HEK293 (cell line): ENCODE measurements at regions not wholly inside any gene's neighbourhood (a gene's known extent, or its start where the extent isn't known, plus 50 kb on each side); places are given as distances from the start of the nearest gene placed in this dataset.
"Not testable (repeated sequence)": the region's sequence is repeated elsewhere in the genome, so short reads cannot be mapped to it uniquely, and the experiment has no call there.

Experiments
- CTCF ChIA-PET: fragments of 350-600 bp; formaldehyde crosslinking; extraction: SDS; loops from one replicate; lab custom pipeline; 2021; ENCODE audit warnings: antibody characterized with exemption; lab: Yijun Ruan, JAX
- POLR2A ChIA-PET: fragments of 300-600 bp; formaldehyde crosslinking; extraction: SDS; loops from one replicate; lab custom pipeline; 2020; ENCODE audit warnings: antibody characterized with exemption, inconsistent platforms; lab: Yijun Ruan, JAX
- H3K27ac ChIP-seq: fragments of 200-500 bp; sonication (Bioruptor generic); 2 replicates; pipeline ENCODE4 v1.5.1; 2014; ENCODE audit warnings: low read depth, low read length, control low read depth, inconsistent platforms; ENCODE audit errors: extremely low read depth
- H3K36me3 ChIP-seq, 2 experiments: fragments of 200-500 bp in 1 of 2; sonication (Bioruptor generic) in 1 of 2; 1 replicate in 1 of 2; 2 replicates in 1 of 2; pipeline ENCODE4 v1.5.1; 2014 to 2017; ENCODE audit warnings: inconsistent platforms in 2 of 2, low read length in 2 of 2; ENCODE audit not compliant: control insufficient read depth in 2 of 2, insufficient read depth in 1 of 2
- H3K4me1 ChIP-seq: fragments of 200-500 bp; sonication (Bioruptor generic); 2 replicates; pipeline ENCODE4 v1.5.1; 2014; ENCODE audit warnings: mild to moderate bottlenecking, low read length, inconsistent platforms; ENCODE audit not compliant: control insufficient read depth, insufficient read depth
- H3K4me3 ChIP-seq: 2 replicates; pipeline ENCODE4 v1.5.1; 2011; ENCODE audit warnings: low read depth, mild to moderate bottlenecking, control low read depth, low read length, moderate library complexity
- H3K9me3 ChIP-seq: fragments of 200-500 bp; sonication (Bioruptor generic); 2 replicates; pipeline ENCODE4 v1.5.1; 2014; ENCODE audit warnings: low read depth, low read length, inconsistent platforms; ENCODE audit not compliant: control insufficient read depth, insufficient read depth
- BCL11A ChIP-seq: fragments of 450-650 bp; formaldehyde crosslinking; IDR thresholded peaks from 2 replicates; pipeline ENCODE4 v1.5.1; 2016; ENCODE audit warnings: low read depth, missing biosample characterization, missing genetic modification characterization
- GFI1B ChIP-seq: fragments of 450-650 bp; formaldehyde crosslinking; IDR thresholded peaks from 2 replicates; pipeline ENCODE4 v1.5.1; 2016; ENCODE audit warnings: missing biosample characterization, missing genetic modification characterization
- HIC1 ChIP-seq: fragments of 450-650 bp; formaldehyde crosslinking; IDR thresholded peaks from 2 replicates; pipeline ENCODE4 v1.5.1; 2016; ENCODE audit warnings: missing biosample characterization, missing genetic modification characterization
- PRDM1 ChIP-seq: fragments of 450-650 bp; formaldehyde crosslinking; IDR thresholded peaks from 2 replicates; pipeline ENCODE4; 2016; ENCODE audit warnings: missing biosample characterization, missing genetic modification characterization
- SETDB1 ChIP-seq: IDR thresholded peaks from one replicate; pipeline ENCODE4 v1.6.1; 2017; ENCODE audit warnings: mild to moderate bottlenecking, low read length, moderate library complexity, mixed read lengths; ENCODE audit not compliant: insufficient read length
- SP7 ChIP-seq: fragments of 450-650 bp; formaldehyde crosslinking; IDR thresholded peaks from 2 replicates; pipeline ENCODE4 v1.5.1; 2016; ENCODE audit warnings: missing biosample characterization, missing genetic modification characterization
- TCF7L2 ChIP-seq: IDR thresholded peaks from 2 replicates; pipeline ENCODE4 v1.6.1; 2011; ENCODE audit warnings: low read depth, mild to moderate bottlenecking, inconsistent platforms, low read length, moderate library complexity, borderline replicate concordance
- ZBTB20 ChIP-seq: fragments of 450-650 bp; formaldehyde crosslinking; IDR thresholded peaks from 2 replicates; pipeline ENCODE4 v1.5.1; 2016; ENCODE audit warnings: missing biosample characterization, missing genetic modification characterization
- ZBTB8A ChIP-seq: fragments of 450-650 bp; formaldehyde crosslinking; IDR thresholded peaks from 2 replicates; pipeline ENCODE4 v1.5.1; 2016; ENCODE audit warnings: missing biosample characterization, missing genetic modification characterization
- ZNF155 ChIP-seq: fragments of 450-650 bp; formaldehyde crosslinking; IDR thresholded peaks from 2 replicates; pipeline ENCODE4 v1.5.1; 2016; ENCODE audit warnings: missing biosample characterization, missing genetic modification characterization
- ZNF324 ChIP-seq: fragments of 450-650 bp; formaldehyde crosslinking; IDR thresholded peaks from 2 replicates; pipeline ENCODE4 v1.5.1; 2016; ENCODE audit warnings: missing biosample characterization, missing genetic modification characterization
- ZNF366 ChIP-seq: fragments of 450-650 bp; formaldehyde crosslinking; conservative IDR thresholded peaks from 2 replicates; pipeline ENCODE4 v1.5.1; 2016; ENCODE audit warnings: missing biosample characterization, missing genetic modification characterization
- ZNF416 ChIP-seq: fragments of 450-650 bp; formaldehyde crosslinking; IDR thresholded peaks from 2 replicates; pipeline ENCODE4 v1.5.1; 2016; ENCODE audit warnings: missing biosample characterization, missing genetic modification characterization
- ZNF521 ChIP-seq: fragments of 450-650 bp; formaldehyde crosslinking; IDR thresholded peaks from 2 replicates; pipeline ENCODE4 v1.5.1; 2017; ENCODE audit warnings: missing biosample characterization, mild to moderate bottlenecking, missing genetic modification characterization
- ZNF629 ChIP-seq: fragments of 450-650 bp; formaldehyde crosslinking; IDR thresholded peaks from 2 replicates; pipeline ENCODE4 v1.5.1; 2017; ENCODE audit warnings: missing biosample characterization, missing genetic modification characterization
- ZNF701 ChIP-seq: fragments of 450-650 bp; formaldehyde crosslinking; IDR thresholded peaks from 2 replicates; pipeline ENCODE4 v1.5.1; 2016; ENCODE audit warnings: missing biosample characterization, missing genetic modification characterization
- TF ChIP-seq, protein P1 (sequence below): fragments of 450-650 bp; formaldehyde crosslinking; conservative IDR thresholded peaks from 2 replicates; pipeline ENCODE4 v1.5.1; 2016; ENCODE audit warnings: low read depth, missing biosample characterization, missing genetic modification characterization
- TF ChIP-seq, protein P2 (sequence below): fragments of 450-650 bp; formaldehyde crosslinking; IDR thresholded peaks from 2 replicates; pipeline ENCODE4 v1.5.1; 2017; ENCODE audit warnings: missing biosample characterization, missing genetic modification characterization

- ChIA-PET CTCF (no interaction called here), POLR2A (no interaction called here)
- H3K9me3 ChIP-seq: no peaks in the 10 kb centered on the region
- H3K4me1 ChIP-seq: no peaks in the 10 kb centered on the region
- TF ChIP-seq, protein P1, sequence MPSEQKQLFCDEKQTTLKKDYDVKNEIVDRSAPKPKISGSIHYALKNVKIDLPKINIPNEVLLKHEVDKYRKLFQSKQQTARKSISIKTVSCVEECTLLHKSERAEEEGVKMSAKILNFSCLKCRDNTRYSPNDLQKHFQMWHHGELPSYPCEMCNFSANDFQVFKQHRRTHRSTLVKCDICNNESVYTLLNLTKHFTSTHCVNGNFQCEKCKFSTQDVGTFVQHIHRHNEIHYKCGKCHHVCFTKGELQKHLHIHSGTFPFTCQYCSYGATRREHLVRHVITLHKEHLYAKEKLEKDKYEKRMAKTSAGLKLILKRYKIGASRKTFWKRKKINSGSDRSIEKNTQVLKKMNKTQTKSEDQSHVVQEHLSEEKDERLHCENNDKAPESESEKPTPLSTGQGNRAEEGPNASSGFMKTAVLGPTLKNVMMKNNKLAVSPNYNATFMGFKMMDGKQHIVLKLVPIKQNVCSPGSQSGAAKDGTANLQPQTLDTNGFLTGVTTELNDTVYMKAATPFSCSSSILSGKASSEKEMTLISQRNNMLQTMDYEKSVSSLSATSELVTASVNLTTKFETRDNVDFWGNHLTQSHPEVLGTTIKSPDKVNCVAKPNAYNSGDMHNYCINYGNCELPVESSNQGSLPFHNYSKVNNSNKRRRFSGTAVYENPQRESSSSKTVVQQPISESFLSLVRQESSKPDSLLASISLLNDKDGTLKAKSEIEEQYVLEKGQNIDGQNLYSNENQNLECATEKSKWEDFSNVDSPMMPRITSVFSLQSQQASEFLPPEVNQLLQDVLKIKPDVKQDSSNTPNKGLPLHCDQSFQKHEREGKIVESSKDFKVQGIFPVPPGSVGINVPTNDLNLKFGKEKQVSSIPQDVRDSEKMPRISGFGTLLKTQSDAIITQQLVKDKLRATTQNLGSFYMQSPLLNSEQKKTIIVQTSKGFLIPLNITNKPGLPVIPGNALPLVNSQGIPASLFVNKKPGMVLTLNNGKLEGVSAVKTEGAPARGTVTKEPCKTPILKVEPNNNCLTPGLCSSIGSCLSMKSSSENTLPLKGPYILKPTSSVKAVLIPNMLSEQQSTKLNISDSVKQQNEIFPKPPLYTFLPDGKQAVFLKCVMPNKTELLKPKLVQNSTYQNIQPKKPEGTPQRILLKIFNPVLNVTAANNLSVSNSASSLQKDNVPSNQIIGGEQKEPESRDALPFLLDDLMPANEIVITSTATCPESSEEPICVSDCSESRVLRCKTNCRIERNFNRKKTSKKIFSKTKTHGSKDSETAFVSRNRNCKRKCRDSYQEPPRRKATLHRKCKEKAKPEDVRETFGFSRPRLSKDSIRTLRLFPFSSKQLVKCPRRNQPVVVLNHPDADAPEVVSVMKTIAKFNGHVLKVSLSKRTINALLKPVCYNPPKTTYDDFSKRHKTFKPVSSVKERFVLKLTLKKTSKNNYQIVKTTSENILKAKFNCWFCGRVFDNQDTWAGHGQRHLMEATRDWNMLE (tag by site-specific recombination): no peak
- TF ChIP-seq ZNF629 (tag by site-specific recombination): no peak
- no peak for TF ChIP-seq SETDB1
- TF ChIP-seq ZBTB8A (tag by site-specific recombination): no peak
- no peak for TF ChIP-seq ZBTB20 (tag by site-specific recombination)
- TF ChIP-seq ZNF155 (tag by site-specific recombination): no peak
- no peaks in the 10 kb centered on the region for H3K36me3 ChIP-seq
- H3K4me3 ChIP-seq: no peak overlapping the region
- no peak overlapping the region for H3K27ac ChIP-seq
These were observed 478.8 kb downstream of the ADCYAP1 start for GRCh38 chr18:1383465-1383864.

- POLR2A ChIA-PET, H3K9me3 ChIP-seq, H3K4me3 ChIP-seq, H3K36me3 ChIP-seq, H3K4me1 ChIP-seq, H3K27ac ChIP-seq: not testable (repeated sequence)
- CTCF ChIA-PET: interaction anchor here (0.7 kb wide), 1 partner anchor 44 kb away, joined by 4 read pairs; no protein-coding TSS in a partner anchor
These were observed 483.8 kb downstream of the ADCYAP1 start for GRCh38 chr18:1388468-1388867.

- H3K9me3 ChIP-seq: no peaks in the 10 kb centered on the region
- H3K4me3 ChIP-seq: no peak overlapping the region
- ChIA-PET POLR2A (no interaction called here), CTCF (no interaction called here)
- no peaks in the 10 kb centered on the region for H3K4me1 ChIP-seq
- H3K36me3 ChIP-seq: no peaks in the 10 kb centered on the region
- no peak overlapping the region for H3K27ac ChIP-seq
- TF ChIP-seq ZNF366 (tag by site-specific recombination): no peak
- TF ChIP-seq, protein P1 (tag by site-specific recombination): no peak
- no peak for TF ChIP-seq ZNF521 (tag by site-specific recombination)
- no peak for TF ChIP-seq PRDM1 (tag by site-specific recombination)
- TF ChIP-seq, protein P2, sequence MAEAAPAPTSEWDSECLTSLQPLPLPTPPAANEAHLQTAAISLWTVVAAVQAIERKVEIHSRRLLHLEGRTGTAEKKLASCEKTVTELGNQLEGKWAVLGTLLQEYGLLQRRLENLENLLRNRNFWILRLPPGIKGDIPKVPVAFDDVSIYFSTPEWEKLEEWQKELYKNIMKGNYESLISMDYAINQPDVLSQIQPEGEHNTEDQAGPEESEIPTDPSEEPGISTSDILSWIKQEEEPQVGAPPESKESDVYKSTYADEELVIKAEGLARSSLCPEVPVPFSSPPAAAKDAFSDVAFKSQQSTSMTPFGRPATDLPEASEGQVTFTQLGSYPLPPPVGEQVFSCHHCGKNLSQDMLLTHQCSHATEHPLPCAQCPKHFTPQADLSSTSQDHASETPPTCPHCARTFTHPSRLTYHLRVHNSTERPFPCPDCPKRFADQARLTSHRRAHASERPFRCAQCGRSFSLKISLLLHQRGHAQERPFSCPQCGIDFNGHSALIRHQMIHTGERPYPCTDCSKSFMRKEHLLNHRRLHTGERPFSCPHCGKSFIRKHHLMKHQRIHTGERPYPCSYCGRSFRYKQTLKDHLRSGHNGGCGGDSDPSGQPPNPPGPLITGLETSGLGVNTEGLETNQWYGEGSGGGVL: no peak
- TF ChIP-seq ZNF416 (tag by site-specific recombination): no peak
- no peak for TF ChIP-seq GFI1B (tag by site-specific recombination)
- no peak for TF ChIP-seq ZNF701 (tag by site-specific recombination)
- no peak for TF ChIP-seq HIC1 (tag by site-specific recombination)
- no peak for TF ChIP-seq TCF7L2
- no peak for TF ChIP-seq ZNF324 (tag by site-specific recombination)
- TF ChIP-seq SETDB1: no peak
- no peak for TF ChIP-seq SP7
- TF ChIP-seq BCL11A (tag by site-specific recombination): no peak
These were observed 487.4 kb downstream of the ADCYAP1 start for GRCh38 chr18:1392046-1392445.
